BLaER1 (cell line): ENCODE measurements at regions not wholly inside any gene's neighbourhood (a gene's known extent, or its start where the extent isn't known, plus 50 kb on each side); places are given as distances from the start of the nearest gene placed in this dataset.
"Not testable (repeated sequence)": the region's sequence is repeated elsewhere in the genome, so short reads cannot be mapped to it uniquely, and the experiment has no call there.

Experiments used
- H3K27ac ChIP-seq: shearing (Covaris generic); formaldehyde crosslinking; 2 replicates; pipeline ENCODE4 v1.8.1; 2022
- H3K27me3 ChIP-seq: shearing (Covaris generic); formaldehyde crosslinking; 2 replicates; pipeline ENCODE4 v1.8.1; 2022
- H3K36me3 ChIP-seq: shearing (Covaris generic); formaldehyde crosslinking; 2 replicates; pipeline ENCODE4 v1.8.1; 2022
- H3K4me1 ChIP-seq: shearing (Covaris generic); formaldehyde crosslinking; 2 replicates; pipeline ENCODE4 v1.8.1; 2022
- H3K4me2 ChIP-seq: shearing (Covaris generic); formaldehyde crosslinking; 2 replicates; pipeline ENCODE4 v1.8.1; 2022
- H3K4me3 ChIP-seq: shearing (Covaris generic); formaldehyde crosslinking; 2 replicates; pipeline ENCODE4 v1.8.1; 2022
- H3K9ac ChIP-seq: shearing (Covaris generic); formaldehyde crosslinking; 2 replicates; pipeline ENCODE4 v1.8.1; 2022
- H3K9me3 ChIP-seq: shearing (Covaris generic); formaldehyde crosslinking; 2 replicates; pipeline ENCODE4 v1.8.1; 2022
- H4K20me1 ChIP-seq: shearing (Covaris generic); formaldehyde crosslinking; 2 replicates; pipeline ENCODE4 v1.8.1; 2022
- Cebpa-rat ChIP-seq: shearing (Covaris generic); IDR thresholded peaks from 2 replicates; pipeline ENCODE4 v1.8.1; 2022

- Histone ChIP-seq H3K27ac (no peak overlapping the region), H3K36me3 (no peaks in the 10 kb centered on the region), H3K9me3 (no peaks in the 10 kb centered on the region), H3K9ac (no peak overlapping the region), H3K4me1 (no peaks in the 10 kb centered on the region), H4K20me1 (no peaks in the 10 kb centered on the region), H3K4me2 (no peak overlapping the region), H3K27me3 (no peaks in the 10 kb centered on the region), H3K4me3 (no peak overlapping the region)
- no peak for TF ChIP-seq Cebpa-rat
Observed at GRCh38 chr2:142422769-142423168, 292.0 kb upstream of the LRP1B start.

DNA sequence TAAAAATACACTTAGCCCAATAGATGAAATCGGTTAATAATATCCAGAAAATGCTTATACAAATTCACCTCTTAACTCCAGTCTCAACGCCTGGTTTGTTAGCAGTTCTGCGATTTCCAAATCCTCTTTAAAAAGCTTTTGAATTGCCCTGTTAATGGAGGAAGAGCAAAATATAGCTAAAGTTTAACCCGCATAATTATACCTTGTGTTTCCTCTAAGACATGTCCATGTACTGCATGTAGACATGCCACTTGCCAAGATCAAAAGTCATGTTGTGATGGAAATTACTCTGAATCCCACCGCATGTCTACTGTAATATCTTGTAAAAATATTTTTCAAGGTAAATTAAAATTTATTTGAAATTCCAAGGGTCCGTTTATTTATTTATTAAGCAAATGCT, 291.2 kb upstream of the LRP1B start:
- Histone ChIP-seq H3K4me1 (no peaks in the 10 kb centered on the region), H3K9ac (no peak overlapping the region), H3K9me3 (no peaks in the 10 kb centered on the region), H4K20me1 (no peaks in the 10 kb centered on the region), H3K4me2 (no peak overlapping the region), H3K27ac (no peak overlapping the region), H3K4me3 (no peak overlapping the region), H3K36me3 (no peaks in the 10 kb centered on the region), H3K27me3 (no peaks in the 10 kb centered on the region)
- no peak for TF ChIP-seq Cebpa-rat

GRCh38 chr2:142418699-142419098, 287.9 kb upstream of the LRP1B start:
- H3K9ac ChIP-seq, H3K4me2 ChIP-seq, H3K27me3 ChIP-seq, H3K4me1 ChIP-seq, H3K4me3 ChIP-seq, H3K27ac ChIP-seq, H4K20me1 ChIP-seq, H3K36me3 ChIP-seq, H3K9me3 ChIP-seq: not testable (repeated sequence)

DNA sequence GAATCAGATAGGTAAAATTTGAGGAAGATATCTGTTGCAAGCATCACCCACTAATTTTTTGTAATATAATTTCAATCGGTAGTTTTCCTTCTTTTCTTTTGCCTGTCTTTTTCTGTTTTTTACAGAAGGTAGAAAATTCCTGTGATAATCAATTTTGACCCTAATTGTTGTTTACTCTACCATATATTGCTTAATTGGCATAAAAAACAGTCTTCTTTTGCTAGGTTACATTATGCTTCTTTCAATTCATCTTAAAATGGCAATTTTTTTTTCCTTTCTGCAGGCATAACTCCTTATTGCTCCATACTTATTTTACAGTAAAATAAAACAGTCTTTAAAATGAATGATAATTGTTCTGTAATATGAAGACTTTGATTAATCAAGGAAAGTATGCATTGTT, 286.2 kb upstream of the LRP1B start:
- H3K4me2 ChIP-seq, result no peak overlapping the region
- no peaks in the 10 kb centered on the region for H3K27me3 ChIP-seq
- no peak for TF ChIP-seq Cebpa-rat
- no peaks in the 10 kb centered on the region for H3K4me1 ChIP-seq
- H3K9ac ChIP-seq, result no peak overlapping the region
- H3K4me3 ChIP-seq, result no peak overlapping the region
- H3K27ac ChIP-seq, result no peak overlapping the region
- H4K20me1 ChIP-seq, result no peaks in the 10 kb centered on the region
- no peaks in the 10 kb centered on the region for H3K9me3 ChIP-seq
- no peaks in the 10 kb centered on the region for H3K36me3 ChIP-seq

DNA sequence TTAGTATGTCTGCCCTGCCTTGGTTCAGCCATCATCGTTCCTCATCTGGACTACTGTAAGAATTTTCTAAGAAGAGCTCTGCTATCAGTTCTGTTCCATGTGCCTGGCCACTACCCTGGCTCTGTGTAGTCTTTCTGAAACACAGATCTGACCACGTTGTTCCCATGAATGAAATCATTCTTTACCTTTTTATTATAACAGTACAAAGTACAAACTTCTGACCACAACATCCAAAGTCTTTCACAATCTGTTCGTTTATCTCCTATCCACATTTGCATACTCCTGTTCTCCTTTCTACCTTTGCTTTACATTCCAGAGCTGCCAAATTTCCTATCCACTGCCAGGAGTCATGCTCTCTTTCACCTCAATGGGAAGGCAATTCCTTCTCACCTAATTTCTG, 284.6 kb upstream of the LRP1B start:
- TF ChIP-seq Cebpa-rat, result no peak

GRCh38 chr2:142398212-142398611, 267.4 kb upstream of the LRP1B start:
- no peak overlapping the region for H3K9ac ChIP-seq
- H3K4me1 ChIP-seq, result no peaks in the 10 kb centered on the region
- TF ChIP-seq Cebpa-rat, result no peak
- no peak overlapping the region for H3K4me2 ChIP-seq
- no peaks in the 10 kb centered on the region for H4K20me1 ChIP-seq
- H3K27ac ChIP-seq, result no peak overlapping the region
- no peak overlapping the region for H3K4me3 ChIP-seq
- no peaks in the 10 kb centered on the region for H3K36me3 ChIP-seq
- H3K9me3 ChIP-seq, result peaks cover 21% of the 10 kb centered on the region
- H3K27me3 ChIP-seq, result no peaks in the 10 kb centered on the region

More for the DNA sequence above, 284.6 kb upstream of the LRP1B start:
- Histone ChIP-seq H4K20me1 (no peaks in the 10 kb centered on the region), H3K4me3 (no peak overlapping the region), H3K36me3 (no peaks in the 10 kb centered on the region), H3K4me2 (no peak overlapping the region), H3K27ac (no peak overlapping the region), H3K4me1 (no peaks in the 10 kb centered on the region), H3K9ac (no peak overlapping the region), H3K9me3 (no peaks in the 10 kb centered on the region), H3K27me3 (no peaks in the 10 kb centered on the region; the same call in 1 of the 2 replicates)

- no peaks in the 10 kb centered on the region for H4K20me1 ChIP-seq
Observed at GRCh38 chr2:142395291-142395690, 264.5 kb upstream of the LRP1B start.

DNA sequence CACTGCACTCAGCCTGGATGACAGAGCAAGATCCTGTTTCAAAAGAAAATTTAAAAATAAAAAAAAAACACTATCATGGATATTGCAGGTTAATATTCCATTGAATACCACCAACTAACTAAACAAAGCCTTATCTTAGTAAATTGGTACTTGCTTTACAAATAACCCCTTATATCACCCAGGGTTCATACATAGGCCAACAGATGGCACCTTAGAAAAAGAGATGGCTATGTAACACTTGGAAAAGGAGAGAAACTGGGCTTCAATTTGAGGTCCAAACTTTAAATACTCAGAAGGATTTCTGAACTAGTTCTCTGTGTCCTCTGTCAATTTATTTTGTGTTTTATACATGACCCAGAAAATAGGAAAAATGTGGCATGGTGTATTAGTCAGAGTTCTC, 249.6 kb upstream of the LRP1B start:
- Histone ChIP-seq H3K36me3 (no peaks in the 10 kb centered on the region), H3K4me3 (no peak overlapping the region), H3K27me3 (no peaks in the 10 kb centered on the region), H3K27ac (no peak overlapping the region), H3K4me2 (no peak overlapping the region), H4K20me1 (no peaks in the 10 kb centered on the region), H3K9ac (no peak overlapping the region), H3K4me1 (no peaks in the 10 kb centered on the region), H3K9me3 (no peaks in the 10 kb centered on the region)
- TF ChIP-seq Cebpa-rat, result no peak

More at GRCh38 chr2:142395291-142395690, 264.5 kb upstream of the LRP1B start:
- Histone ChIP-seq H3K27me3 (no peaks in the 10 kb centered on the region), H3K9me3 (peaks cover 21% of the 10 kb centered on the region), H3K4me1 (no peaks in the 10 kb centered on the region), H3K9ac (no peak overlapping the region), H3K27ac (no peak overlapping the region), H3K36me3 (no peaks in the 10 kb centered on the region), H3K4me2 (no peak overlapping the region), H3K4me3 (no peak overlapping the region)
- no peak for TF ChIP-seq Cebpa-rat

- H3K4me1 ChIP-seq, H3K9ac ChIP-seq, H3K27me3 ChIP-seq, H3K4me2 ChIP-seq, H3K27ac ChIP-seq, H4K20me1 ChIP-seq, H3K9me3 ChIP-seq, H3K36me3 ChIP-seq, H3K4me3 ChIP-seq: not testable (repeated sequence)
Observed at GRCh38 chr2:142362069-142362468, 231.3 kb upstream of the LRP1B start.

DNA sequence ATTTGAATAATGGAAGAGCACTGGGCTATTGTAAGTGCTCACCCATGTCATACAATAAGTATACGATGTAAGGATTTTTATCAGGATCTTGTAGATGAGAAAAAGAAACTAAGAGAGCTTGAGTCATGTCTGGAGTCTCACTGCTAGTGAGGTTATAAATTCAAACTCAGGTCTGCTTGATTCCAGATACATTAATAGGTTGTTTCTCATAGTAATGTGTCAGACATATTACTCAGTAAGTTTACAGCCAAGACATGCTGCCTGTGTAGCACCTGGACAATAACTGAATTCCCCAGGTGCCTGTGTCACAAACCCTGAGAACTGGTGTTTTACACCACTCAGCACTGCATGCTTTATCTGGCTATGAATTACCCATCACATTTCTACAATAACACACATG, 216.9 kb upstream of the LRP1B start:
- Histone ChIP-seq H3K4me3 (no peak overlapping the region), H3K4me1 (no peaks in the 10 kb centered on the region), H3K9ac (no peak overlapping the region), H3K27ac (no peak overlapping the region), H3K27me3 (no peaks in the 10 kb centered on the region), H3K4me2 (no peak overlapping the region), H3K9me3 (no peaks in the 10 kb centered on the region), H3K36me3 (no peaks in the 10 kb centered on the region), H4K20me1 (no peaks in the 10 kb centered on the region)
- no peak for TF ChIP-seq Cebpa-rat

DNA sequence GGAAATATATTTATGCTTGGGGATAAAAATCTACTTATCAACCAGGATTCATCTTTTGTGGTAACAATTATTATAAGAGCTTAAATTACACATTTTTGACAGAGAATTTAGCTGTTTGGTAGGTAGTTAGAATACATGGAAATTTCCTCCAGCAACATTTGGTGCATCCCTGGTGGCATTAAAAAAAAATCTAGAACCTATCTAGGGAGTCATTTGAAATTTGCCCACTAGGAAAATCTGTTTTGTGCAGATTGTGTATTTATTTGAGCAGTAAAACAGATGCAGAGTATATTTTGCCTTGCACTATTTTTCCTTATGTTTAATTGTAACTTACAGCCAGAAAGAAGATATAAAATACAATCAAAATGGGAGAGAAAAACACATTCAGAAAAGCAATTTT, 208.4 kb upstream of the LRP1B start:
- H3K4me1 ChIP-seq, result no peaks in the 10 kb centered on the region
- no peaks in the 10 kb centered on the region for H3K36me3 ChIP-seq
- no peak overlapping the region for H3K27ac ChIP-seq
- TF ChIP-seq Cebpa-rat, result no peak
- H3K4me3 ChIP-seq, result no peak overlapping the region
- no peak overlapping the region for H3K4me2 ChIP-seq
- H3K9ac ChIP-seq, result no peak overlapping the region
- no peaks in the 10 kb centered on the region for H3K27me3 ChIP-seq
- H3K9me3 ChIP-seq, result 0 out of 2 replicates have a peak, but pooled peaks cover 2% of the 10 kb centered on the region
- H4K20me1 ChIP-seq, result no peaks in the 10 kb centered on the region
